GM12891 (cell line): ENCODE measurements at regions not wholly inside any gene's neighbourhood (a gene's known extent, or its start where the extent isn't known, plus 50 kb on each side); places are given as distances from the start of the nearest gene placed in this dataset.

Source experiments
- PAX5 ChIP-seq: IDR thresholded peaks from 2 replicates; pipeline ENCODE4 v1.6.1; 2011; ENCODE audit warnings: low read length, moderate library complexity, mild to moderate bottlenecking; ENCODE audit not compliant: insufficient read depth, severe bottlenecking
- POLR2A ChIP-seq: IDR thresholded peaks from 2 replicates; pipeline ENCODE4 v1.6.1; 2011; ENCODE audit warnings: low read depth, low read length, control low read depth
- POLR2AphosphoS5 ChIP-seq: IDR thresholded peaks from 2 replicates; pipeline ENCODE4 v1.6.1; 2011; ENCODE audit warnings: low read depth, low read length, control low read depth
- POU2F2 ChIP-seq: IDR thresholded peaks from 2 replicates; pipeline ENCODE4 v1.6.1; 2011; ENCODE audit warnings: low read depth, mild to moderate bottlenecking, control low read depth, low read length, moderate library complexity
- SPI1 ChIP-seq: IDR thresholded peaks from 2 replicates; pipeline ENCODE4 v1.6.1; 2011; ENCODE audit warnings: low read depth, low read length, control low read depth
- TAF1 ChIP-seq: IDR thresholded peaks from 2 replicates; pipeline ENCODE4 v1.6.1; 2011; ENCODE audit warnings: low read depth, low read length, control low read depth

- no peak for TF ChIP-seq POLR2A
- no peak for TF ChIP-seq POLR2AphosphoS5
- no peak for TF ChIP-seq SPI1
- TF ChIP-seq PAX5: no peak
- no peak for TF ChIP-seq TAF1
- no peak for TF ChIP-seq POU2F2
These were observed 116.6 kb upstream of the THY1 start for GRCh38 chr11:119539583-119539982.
